Smooth muscle cell (in vitro differentiated cells): ENCODE measurements at regions not wholly inside any gene's neighbourhood (a gene's known extent, or its start where the extent isn't known, plus 50 kb on each side); places are given as distances from the start of the nearest gene placed in this dataset.

Experiments used
- DNase-seq: peaks from one replicate; lab custom pipeline; 2025; ENCODE audit not compliant: unreplicated experiment; lab: John Stamatoyannopoulos, UW
- H2AFZ ChIP-seq: fragments of 200-600 bp; sonication (generic); 2 replicates; pipeline ENCODE4 v1.6.0; 2016; ENCODE audit warnings: antibody characterized with exemption, low read depth, mild to moderate bottlenecking
- H3F3A ChIP-seq: fragments of 200-600 bp; sonication (generic); 2 replicates; pipeline ENCODE4 v1.6.0; 2017; ENCODE audit warnings: antibody characterized with exemption, low read depth
- H3K27ac ChIP-seq: fragments of 200-600 bp; sonication (generic); 2 replicates; pipeline ENCODE4 v1.5.1; 2016; ENCODE audit warnings: low read depth, mild to moderate bottlenecking
- H3K27me3 ChIP-seq: fragments of 200-600 bp; sonication (generic); 2 replicates; pipeline ENCODE4 v1.6.1; 2016; ENCODE audit warnings: low read depth, mild to moderate bottlenecking
- H3K36me3 ChIP-seq: fragments of 200-600 bp; sonication (generic); 2 replicates; pipeline ENCODE4 v1.5.1; 2016; ENCODE audit warnings: low read depth
- H3K4me1 ChIP-seq: fragments of 200-600 bp; sonication (generic); 2 replicates; pipeline ENCODE4 v1.5.1; 2016; ENCODE audit warnings: low read depth
- H3K4me2 ChIP-seq: fragments of 200-600 bp; sonication (generic); 2 replicates; pipeline ENCODE4 v1.6.0; 2016; ENCODE audit warnings: mild to moderate bottlenecking
- H3K4me3 ChIP-seq: fragments of 200-600 bp; sonication (generic); 2 replicates; pipeline ENCODE4 v1.5.1; 2016; ENCODE audit warnings: mild to moderate bottlenecking
- H3K79me2 ChIP-seq: fragments of 200-600 bp; sonication (generic); 2 replicates; pipeline ENCODE4 v1.6.0; 2016; ENCODE audit warnings: low read depth, mild to moderate bottlenecking
- H3K9ac ChIP-seq: fragments of 200-600 bp; sonication (generic); 2 replicates; pipeline ENCODE4 v1.6.0; 2016; ENCODE audit warnings: low read depth
- H3K9me3 ChIP-seq: fragments of 200-600 bp; sonication (generic); replicated peaks from 2 replicates; pipeline ENCODE4 v1.5.1; 2016; ENCODE audit warnings: low read depth
- H4K20me1 ChIP-seq: fragments of 200-600 bp; sonication (generic); 2 replicates; pipeline ENCODE4 v1.6.0; 2016; ENCODE audit warnings: low read depth
- WGBS: methylation state at CpG from one replicate; pipeline ENCODE4 v1.1.7; 2016; ENCODE audit warnings: low lambda C conversion rate; 5-methylcytosine and 5-hydroxymethylcytosine counted together
- TF ChIP-seq, protein P1 (sequence below): fragments of 200-600 bp; sonication (generic); IDR thresholded peaks from 2 replicates; pipeline ENCODE4 v1.5.1; 2017; ENCODE audit warnings: borderline replicate concordance, mild to moderate bottlenecking, antibody characterized with exemption; ENCODE audit not compliant: insufficient read depth, poor library complexity, severe bottlenecking

DNA sequence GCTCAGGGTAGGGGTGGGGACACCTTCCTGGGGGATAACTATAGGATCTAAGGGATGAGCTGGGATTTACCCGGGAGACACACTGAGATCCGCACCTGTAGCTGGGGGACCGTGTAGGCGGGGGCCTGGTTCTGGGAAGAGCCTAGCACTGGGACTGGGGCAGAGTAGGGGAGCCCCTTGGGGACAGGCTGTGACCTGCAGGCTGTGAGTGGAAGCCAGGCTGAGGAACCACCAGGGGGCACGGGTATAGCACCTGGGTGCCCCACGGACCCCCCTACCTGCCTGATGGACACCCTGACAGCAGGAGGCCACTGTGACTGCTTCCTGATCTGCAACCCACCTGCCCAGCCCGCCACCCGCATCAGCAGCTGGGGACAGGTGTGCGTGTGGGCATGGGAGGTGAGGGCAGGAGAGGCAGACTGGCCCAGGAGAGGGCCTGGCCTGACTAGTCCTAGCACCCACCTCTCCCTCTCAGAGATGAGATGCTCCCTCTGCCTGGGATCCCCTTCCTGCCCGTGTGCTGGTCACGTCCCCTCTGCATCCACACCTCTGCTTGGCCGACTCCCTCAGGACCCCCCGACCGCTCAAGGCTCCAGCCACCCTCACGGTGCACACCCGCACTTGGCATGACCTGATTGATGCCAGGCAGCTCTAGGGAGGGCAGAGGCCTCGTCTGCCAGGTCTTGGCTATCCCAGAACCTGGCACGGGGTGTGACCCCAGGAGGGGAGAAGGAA, 94.2 kb upstream of the NKX1-1 start:
- no peak overlapping the region for H3K9ac ChIP-seq
- no peaks in the 10 kb centered on the region for H3K36me3 ChIP-seq
- H3K4me3 ChIP-seq = no peak overlapping the region
- DNase-seq = no peak
- H3K79me2 ChIP-seq = no peaks in the 10 kb centered on the region
- no peak overlapping the region for H3K27ac ChIP-seq
- no peaks in the 10 kb centered on the region for H4K20me1 ChIP-seq
- WGBS = 87% methylated on average over 18 of the region's 18 CpGs
- TF ChIP-seq, protein P1, sequence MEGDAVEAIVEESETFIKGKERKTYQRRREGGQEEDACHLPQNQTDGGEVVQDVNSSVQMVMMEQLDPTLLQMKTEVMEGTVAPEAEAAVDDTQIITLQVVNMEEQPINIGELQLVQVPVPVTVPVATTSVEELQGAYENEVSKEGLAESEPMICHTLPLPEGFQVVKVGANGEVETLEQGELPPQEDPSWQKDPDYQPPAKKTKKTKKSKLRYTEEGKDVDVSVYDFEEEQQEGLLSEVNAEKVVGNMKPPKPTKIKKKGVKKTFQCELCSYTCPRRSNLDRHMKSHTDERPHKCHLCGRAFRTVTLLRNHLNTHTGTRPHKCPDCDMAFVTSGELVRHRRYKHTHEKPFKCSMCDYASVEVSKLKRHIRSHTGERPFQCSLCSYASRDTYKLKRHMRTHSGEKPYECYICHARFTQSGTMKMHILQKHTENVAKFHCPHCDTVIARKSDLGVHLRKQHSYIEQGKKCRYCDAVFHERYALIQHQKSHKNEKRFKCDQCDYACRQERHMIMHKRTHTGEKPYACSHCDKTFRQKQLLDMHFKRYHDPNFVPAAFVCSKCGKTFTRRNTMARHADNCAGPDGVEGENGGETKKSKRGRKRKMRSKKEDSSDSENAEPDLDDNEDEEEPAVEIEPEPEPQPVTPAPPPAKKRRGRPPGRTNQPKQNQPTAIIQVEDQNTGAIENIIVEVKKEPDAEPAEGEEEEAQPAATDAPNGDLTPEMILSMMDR = no peak
- no peaks in the 10 kb centered on the region for H3K4me1 ChIP-seq
- no peaks in the 10 kb centered on the region for H3F3A ChIP-seq
- no peak overlapping the region for H2AFZ ChIP-seq
- no peaks in the 10 kb centered on the region for H3K9me3 ChIP-seq
- H3K4me2 ChIP-seq = no peak overlapping the region
- no peaks in the 10 kb centered on the region for H3K27me3 ChIP-seq

DNA sequence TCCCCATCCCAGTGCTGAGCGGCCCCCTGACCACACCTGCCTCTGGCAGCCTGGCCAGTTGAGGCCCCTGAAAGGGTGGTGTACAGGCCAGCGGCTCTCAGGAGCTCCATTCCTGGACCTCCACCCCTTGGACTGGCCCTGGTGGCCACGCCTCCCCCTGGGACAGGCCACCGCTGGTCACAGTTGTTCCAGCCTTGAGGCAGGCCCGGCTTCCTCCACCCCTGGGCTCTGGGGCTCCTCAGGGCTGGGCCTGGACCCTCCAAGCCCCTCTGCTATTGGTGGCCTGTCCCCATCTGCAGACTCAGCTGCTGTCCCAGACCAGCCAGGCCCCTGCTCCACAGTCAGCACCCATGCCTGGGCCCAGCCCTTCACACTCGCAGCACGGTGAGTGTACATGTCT, 93.2 kb upstream of the NKX1-1 start:
- Histone ChIP-seq H3K9ac (no peak overlapping the region), H4K20me1 (no peaks in the 10 kb centered on the region), H3K4me2 (no peak overlapping the region), H3K36me3 (no peaks in the 10 kb centered on the region), H3F3A (no peaks in the 10 kb centered on the region), H3K79me2 (no peaks in the 10 kb centered on the region), H3K4me1 (no peaks in the 10 kb centered on the region), H3K27me3 (no peaks in the 10 kb centered on the region), H3K27ac (no peak overlapping the region), H3K9me3 (no peaks in the 10 kb centered on the region), H3K4me3 (no peak overlapping the region), H2AFZ (no peak overlapping the region)
- TF ChIP-seq, protein P1 = no peak
- DNase-seq = no peak
- 86% methylated on average over 7 of the region's 7 CpGs for WGBS

DNA sequence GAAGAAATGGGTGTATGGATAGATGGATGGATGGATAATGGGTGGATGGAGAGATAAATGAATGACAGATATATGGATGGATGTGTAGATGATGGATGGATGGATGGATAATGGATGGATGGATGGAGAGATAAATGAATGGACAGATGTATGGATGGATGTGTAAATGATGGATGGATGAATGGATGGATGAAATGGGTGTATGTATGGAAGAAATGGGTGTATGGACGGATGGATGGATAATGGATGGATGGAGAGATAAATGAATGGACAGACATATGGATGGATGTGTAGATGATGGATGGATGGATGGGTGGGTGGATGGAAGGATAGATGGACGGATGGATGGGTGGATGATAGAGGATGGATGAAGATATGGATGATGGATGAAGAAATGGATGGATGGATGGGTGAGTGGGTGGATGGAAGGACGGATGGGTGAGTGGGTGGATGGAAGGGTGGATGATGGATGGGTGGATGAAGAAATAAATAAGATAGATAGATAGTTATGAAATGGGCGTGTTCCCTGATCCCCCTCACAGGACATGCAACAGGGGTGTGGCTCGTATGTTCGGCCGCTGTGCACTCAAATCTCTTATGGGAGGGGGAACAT, 91.1 kb upstream of the NKX1-1 start:
- Histone ChIP-seq H3K9ac (no peak overlapping the region), H3F3A (no peaks in the 10 kb centered on the region), H3K27me3 (no peaks in the 10 kb centered on the region), H3K9me3 (no peaks in the 10 kb centered on the region), H2AFZ (no peak overlapping the region), H3K4me3 (no peak overlapping the region), H3K36me3 (no peaks in the 10 kb centered on the region), H3K4me2 (no peak overlapping the region), H3K27ac (no peak overlapping the region), H4K20me1 (no peaks in the 10 kb centered on the region), H3K4me1 (no peaks in the 10 kb centered on the region), H3K79me2 (no peaks in the 10 kb centered on the region)
- TF ChIP-seq, protein P1 = no peak
- 73% methylated on average over 7 of the region's 7 CpGs for WGBS
- no peak for DNase-seq
